ENCODE measurements at regions not wholly inside any gene's neighbourhood (a gene's known extent, or its start where the extent isn't known, plus 50 kb on each side); places are given as distances from the start of the nearest gene placed in this dataset.

GRCh38 chr2:217215877-217216276 lies 356.0 kb upstream of the TNP1 start:
- ChIA-PET POLR2A (no interaction called here), CTCF (no interaction called here)
- TF ChIP-seq REST (IDR thresholded peaks at IDR 0.05; ENCODE audit: insufficient read depth in 1 of 2, low read depth in 2 of 2, low read length in 1 of 2) (no peak), POLR2AphosphoS5 (IDR thresholded peaks at IDR 0.05; ENCODE audit: low read depth, low read length) (no peak), SIN3A (IDR thresholded peaks at IDR 0.05; ENCODE audit: borderline replicate concordance, insufficient read depth, low read depth, low read length) (no peak), TCF7L2 (IDR thresholded peaks at IDR 0.05; ENCODE audit: low read depth, low read length) (no peak), CTCF (IDR thresholded peaks at IDR 0.05) (no peak)
- intact Hi-C loops (cut with micrococcal nuclease; ENCODE audit: unreplicated experiment): no loop called here
- H3K27me3 ChIP-seq (ENCODE audit: control insufficient read depth, insufficient read depth, low read length): no peaks in the 10 kb centered on the region
- no peaks in the 10 kb centered on the region for H3K9me3 ChIP-seq (ENCODE audit: control insufficient read depth, insufficient read depth, low read depth, low read length)
- no peak overlapping the region for H3K27ac ChIP-seq (ENCODE audit: low read length)
- no peaks in the 10 kb centered on the region for H3K36me3 ChIP-seq (ENCODE audit: control insufficient read depth, insufficient read depth, low read length)
- in situ Hi-C loops (cut with HindIII; ENCODE audit: low pct_unique_long_range_greater_than_20kb, low sequenced_read_pairs): no loop called here
- H3K4me1 ChIP-seq (ENCODE audit: control insufficient read depth, insufficient read depth, low read length): no peaks in the 10 kb centered on the region
- ATAC-seq: no peak
- BruUV-seq (replicated peaks): no TSS peak
- DNase-seq (ENCODE audit: low read depth, low spot score): no peak
- H3K4me3 ChIP-seq (ENCODE audit: low read depth in 2 of 2, low read length in 2 of 2): no peak overlapping the region

- H3K36me3 ChIP-seq (ENCODE audit: control insufficient read depth, insufficient read depth, low read length): no peaks in the 10 kb centered on the region
- no TSS peak for BruUV-seq (replicated peaks)
- intact Hi-C loops (cut with micrococcal nuclease; ENCODE audit: unreplicated experiment) (no loop called here), in situ Hi-C loops (cut with HindIII; ENCODE audit: low pct_unique_long_range_greater_than_20kb, low sequenced_read_pairs) (no loop called here)
- POLR2A ChIA-PET: no interaction called here
- H3K27me3 ChIP-seq (ENCODE audit: control insufficient read depth, insufficient read depth, low read length): no peaks in the 10 kb centered on the region
- no peak overlapping the region for H3K4me3 ChIP-seq (ENCODE audit: low read depth in 2 of 2, low read length in 2 of 2)
- CTCF ChIA-PET: no interaction called here
- ATAC-seq (no peak), DNase-seq (ENCODE audit: low read depth, low spot score) (no peak)
- no peaks in the 10 kb centered on the region for H3K9me3 ChIP-seq (ENCODE audit: control insufficient read depth, insufficient read depth, low read depth, low read length)
- no peaks in the 10 kb centered on the region for H3K4me1 ChIP-seq (ENCODE audit: control insufficient read depth, insufficient read depth, low read length)
- no peak overlapping the region for H3K27ac ChIP-seq (ENCODE audit: low read length)
- TF ChIP-seq REST (IDR thresholded peaks at IDR 0.05; ENCODE audit: insufficient read depth in 1 of 2, low read depth in 2 of 2, low read length in 1 of 2) (no peak), CTCF (IDR thresholded peaks at IDR 0.05) (no peak), TCF7L2 (IDR thresholded peaks at IDR 0.05; ENCODE audit: low read depth, low read length) (no peak), SIN3A (IDR thresholded peaks at IDR 0.05; ENCODE audit: borderline replicate concordance, insufficient read depth, low read depth, low read length) (no peak), POLR2AphosphoS5 (IDR thresholded peaks at IDR 0.05; ENCODE audit: low read depth, low read length) (no peak)
Measured at GRCh38 chr2:217208867-217209266, 349.0 kb upstream of the TNP1 start.

All from Panc1 (cell line).